ENCODE measurements at regions not wholly inside any gene's neighbourhood (a gene's known extent, or its start where the extent isn't known, plus 50 kb on each side); places are given as distances from the start of the nearest gene placed in this dataset.

DNA sequence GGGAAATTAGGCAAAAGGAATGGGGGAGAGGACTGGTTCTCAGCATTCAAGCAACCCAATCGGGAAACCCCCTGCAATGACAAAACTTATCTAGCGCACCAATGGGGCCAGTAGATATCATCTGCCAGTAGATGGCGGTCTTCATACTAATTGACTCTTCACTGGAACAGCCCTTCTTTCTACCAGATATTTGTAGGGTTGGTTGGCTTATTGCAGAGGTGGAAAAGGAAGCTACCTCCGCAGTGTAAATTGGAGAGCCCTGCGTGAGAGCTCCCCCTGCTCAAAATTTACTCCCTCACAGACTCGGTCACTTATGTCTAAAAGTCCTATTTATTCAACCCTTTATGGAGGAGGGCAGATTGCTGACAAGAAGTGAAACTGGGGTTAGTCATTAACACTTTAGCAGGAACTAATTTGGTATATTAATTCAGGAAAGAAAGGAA, 166.1 kb upstream of the CCND2 start:
- no peaks in the 10 kb centered on the region for H3K36me3 ChIP-seq (ENCODE audit: control insufficient read depth, insufficient read depth, low read length)
- no CpG with 5 or more reads among the region's 6 CpGs for WGBS (ENCODE audit: insufficient coverage, low lambda C conversion rate)
- H3K4me3 ChIP-seq (ENCODE audit: low read length), result no peak overlapping the region
- no peaks in the 10 kb centered on the region for H3K27me3 ChIP-seq (ENCODE audit: control insufficient read depth, insufficient read depth, low read length)
- DNase-seq, result peak; percentile 57 to 74
- no peaks in the 10 kb centered on the region for H3K9me3 ChIP-seq (ENCODE audit: control insufficient read depth, low read depth, low read length)
- no peaks in the 10 kb centered on the region for H3K4me1 ChIP-seq (ENCODE audit: control insufficient read depth, insufficient read depth, low read length)
- H3K27ac ChIP-seq (ENCODE audit: low read length), result no peak overlapping the region

DNA sequence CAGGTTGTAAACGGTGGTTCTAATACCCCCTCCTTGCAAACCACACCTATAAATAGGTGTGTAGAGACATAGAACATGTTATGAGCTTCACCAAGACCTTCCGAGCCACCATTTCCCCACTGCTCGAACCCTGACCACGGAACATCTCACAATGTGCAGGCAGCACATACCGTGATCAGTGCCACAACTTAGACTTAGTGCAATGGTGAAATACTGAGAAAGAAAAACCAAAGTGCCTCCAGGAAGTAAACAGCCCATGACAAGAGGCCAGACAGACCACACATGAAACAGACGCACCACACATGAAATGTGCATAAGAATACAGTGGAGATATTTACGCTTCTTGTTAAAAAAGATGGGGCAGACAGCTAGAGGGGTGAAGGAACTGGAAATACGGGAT, 166.9 kb upstream of the CCND2 start:
- WGBS (ENCODE audit: insufficient coverage, low lambda C conversion rate), result 80% methylated on average over 2 of the region's 8 CpGs
- H3K4me3 ChIP-seq (ENCODE audit: low read length), result no peak overlapping the region
- DNase-seq, result no peak
- no peak overlapping the region for H3K27ac ChIP-seq (ENCODE audit: low read length)
- no peaks in the 10 kb centered on the region for H3K36me3 ChIP-seq (ENCODE audit: control insufficient read depth, insufficient read depth, low read length)
- H3K9me3 ChIP-seq (ENCODE audit: control insufficient read depth, low read depth, low read length), result no peaks in the 10 kb centered on the region
- H3K27me3 ChIP-seq (ENCODE audit: control insufficient read depth, insufficient read depth, low read length), result no peaks in the 10 kb centered on the region
- no peaks in the 10 kb centered on the region for H3K4me1 ChIP-seq (ENCODE audit: control insufficient read depth, insufficient read depth, low read length)

DNA sequence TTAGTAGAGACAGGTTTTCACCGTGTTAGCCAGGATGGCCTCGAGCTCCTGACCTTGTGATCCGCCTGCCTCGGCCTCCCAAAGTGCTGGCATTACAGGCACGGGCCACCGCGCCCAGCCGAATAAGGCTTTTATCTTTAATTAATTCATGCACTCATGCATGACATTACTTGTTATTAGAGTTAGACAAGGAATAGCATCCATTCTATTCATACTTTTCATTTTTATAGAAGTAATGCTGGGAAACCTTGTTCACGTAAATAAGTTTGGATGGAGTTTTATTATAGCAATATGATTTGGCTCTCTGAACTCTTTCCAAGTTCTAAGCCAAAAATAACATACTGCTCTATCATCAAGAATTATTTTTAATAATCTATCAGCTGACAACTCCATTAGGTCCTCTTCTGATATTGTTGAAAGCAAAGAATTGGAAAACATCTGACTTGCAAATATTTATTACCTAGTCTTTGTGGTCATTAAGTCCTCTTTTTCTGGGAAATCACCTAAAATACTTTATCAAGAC, 168.8 kb upstream of the CCND2 start:
- Histone ChIP-seq H3K27me3 (ENCODE audit: control insufficient read depth, insufficient read depth, low read length) (no peaks in the 10 kb centered on the region), H3K27ac (ENCODE audit: low read length) (no peak overlapping the region), H3K9me3 (ENCODE audit: control insufficient read depth, low read depth, low read length) (no peaks in the 10 kb centered on the region), H3K36me3 (ENCODE audit: control insufficient read depth, insufficient read depth, low read length) (no peaks in the 10 kb centered on the region), H3K4me3 (ENCODE audit: low read length) (no peak overlapping the region), H3K4me1 (ENCODE audit: control insufficient read depth, insufficient read depth, low read length) (no peaks in the 10 kb centered on the region)
- 100% methylated on average over 1 of the region's 9 CpGs for WGBS (ENCODE audit: insufficient coverage, low lambda C conversion rate)
- DNase-seq, result no peak

DNA sequence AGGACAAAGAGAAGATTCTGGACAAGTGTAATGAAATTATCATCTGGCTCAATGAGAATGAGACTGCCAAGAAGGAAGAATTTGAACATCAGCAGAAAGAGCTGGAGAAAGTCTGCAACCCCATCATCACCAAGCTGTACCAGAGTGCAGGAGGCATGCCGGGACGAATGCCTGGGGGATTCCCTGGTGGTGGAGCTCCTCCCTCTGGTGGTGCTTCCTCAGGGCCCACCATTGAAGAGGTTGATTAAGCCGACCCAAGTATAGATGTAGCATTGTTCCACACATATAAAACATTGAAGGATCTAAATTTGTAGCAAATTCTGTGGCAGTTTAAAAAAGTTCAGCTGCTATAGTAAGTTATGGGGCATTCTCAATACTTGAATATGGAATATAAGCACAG, 174.3 kb upstream of the CCND2 start:
- no peaks in the 10 kb centered on the region for H3K36me3 ChIP-seq (ENCODE audit: control insufficient read depth, insufficient read depth, low read length)
- no peaks in the 10 kb centered on the region for H3K27me3 ChIP-seq (ENCODE audit: control insufficient read depth, insufficient read depth, low read length)
- H3K4me1 ChIP-seq (ENCODE audit: control insufficient read depth, insufficient read depth, low read length), result no peaks in the 10 kb centered on the region
- no peak for DNase-seq
- no peak overlapping the region for H3K4me3 ChIP-seq (ENCODE audit: low read length)
- no peak overlapping the region for H3K27ac ChIP-seq (ENCODE audit: low read length)
- WGBS (ENCODE audit: insufficient coverage, low lambda C conversion rate), result no CpG with 5 or more reads among the region's 3 CpGs
- no peaks in the 10 kb centered on the region for H3K9me3 ChIP-seq (ENCODE audit: control insufficient read depth, low read depth, low read length)

DNA sequence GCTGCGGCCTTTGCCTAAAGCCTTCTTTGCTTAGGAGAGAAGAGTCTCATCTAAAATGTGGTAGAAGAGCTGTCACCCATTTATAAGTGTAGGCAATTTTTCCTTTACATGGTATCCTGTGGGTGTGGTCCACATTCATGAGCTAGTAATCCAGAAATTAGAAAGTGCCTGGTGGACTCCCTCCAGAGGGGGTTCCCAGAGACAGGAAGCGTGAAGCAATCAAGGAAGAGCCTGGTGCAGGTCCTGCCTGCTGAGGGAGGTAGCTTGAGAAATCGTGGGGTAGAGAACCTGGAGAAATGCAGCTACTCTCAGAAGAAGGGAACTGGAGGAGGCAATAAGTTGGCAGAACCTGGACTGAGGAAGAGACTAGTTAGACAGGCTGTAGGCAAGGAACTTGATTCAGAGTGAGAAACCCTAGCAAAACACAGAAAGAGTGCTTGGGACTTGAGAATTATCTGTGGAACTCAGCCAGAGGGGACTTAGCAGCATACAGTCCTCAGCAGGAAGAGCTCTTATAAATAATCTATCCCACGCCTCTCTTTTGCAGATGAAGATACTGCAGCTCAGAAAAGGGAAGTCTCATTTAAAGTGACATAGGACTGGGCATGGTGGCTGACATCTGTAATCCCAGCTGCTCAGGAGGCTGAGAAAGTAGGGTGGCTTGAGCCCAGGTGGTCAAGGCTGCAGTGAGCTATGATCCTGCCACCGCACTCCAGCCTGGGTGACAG, 182.4 kb upstream of the CCND2 start:
- H3K4me1 ChIP-seq (ENCODE audit: control insufficient read depth, insufficient read depth, low read length), result no peaks in the 10 kb centered on the region
- DNase-seq, result peak in 1 of 2 donors; percentile 22
- H3K27me3 ChIP-seq (ENCODE audit: control insufficient read depth, insufficient read depth, low read length), result no peaks in the 10 kb centered on the region
- no peaks in the 10 kb centered on the region for H3K36me3 ChIP-seq (ENCODE audit: control insufficient read depth, insufficient read depth, low read length)
- no CpG with 5 or more reads among the region's 5 CpGs for WGBS (ENCODE audit: insufficient coverage, low lambda C conversion rate)
- no peak overlapping the region for H3K27ac ChIP-seq (ENCODE audit: low read length)
- H3K4me3 ChIP-seq (ENCODE audit: low read length), result no peak overlapping the region
- no peaks in the 10 kb centered on the region for H3K9me3 ChIP-seq (ENCODE audit: control insufficient read depth, low read depth, low read length)

DNA sequence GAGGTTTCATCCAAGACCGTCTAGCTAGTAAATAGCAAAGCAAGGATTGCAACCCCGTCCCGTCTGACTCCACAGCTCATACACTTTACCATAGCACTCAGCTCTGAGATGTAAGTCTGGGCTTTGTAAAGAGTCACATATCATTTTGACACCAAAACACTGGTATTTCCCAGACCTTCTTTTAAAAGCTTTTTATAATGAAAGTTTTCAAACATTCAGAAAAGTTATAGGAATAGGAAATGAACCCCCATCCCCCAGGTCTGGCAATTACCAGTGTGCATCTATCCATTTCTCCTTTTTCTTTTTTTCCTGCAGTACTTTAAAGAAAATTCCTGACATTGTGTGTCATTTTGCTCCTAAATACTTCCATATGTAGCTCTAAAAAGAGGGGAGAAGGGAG, 183.6 kb upstream of the CCND2 start:
- DNase-seq, result no peak
- H3K4me3 ChIP-seq (ENCODE audit: low read length), result no peak overlapping the region
- peak overlapping the region; percentile 17 for H3K27ac ChIP-seq (ENCODE audit: low read length)
- no peaks in the 10 kb centered on the region for H3K27me3 ChIP-seq (ENCODE audit: control insufficient read depth, insufficient read depth, low read length)
- no peaks in the 10 kb centered on the region for H3K9me3 ChIP-seq (ENCODE audit: control insufficient read depth, low read depth, low read length)
- no peaks in the 10 kb centered on the region for H3K36me3 ChIP-seq (ENCODE audit: control insufficient read depth, insufficient read depth, low read length)
- WGBS (ENCODE audit: insufficient coverage, low lambda C conversion rate), result no CpG with 5 or more reads among the region's 3 CpGs
- H3K4me1 ChIP-seq (ENCODE audit: control insufficient read depth, insufficient read depth, low read length), result no peaks in the 10 kb centered on the region

DNA sequence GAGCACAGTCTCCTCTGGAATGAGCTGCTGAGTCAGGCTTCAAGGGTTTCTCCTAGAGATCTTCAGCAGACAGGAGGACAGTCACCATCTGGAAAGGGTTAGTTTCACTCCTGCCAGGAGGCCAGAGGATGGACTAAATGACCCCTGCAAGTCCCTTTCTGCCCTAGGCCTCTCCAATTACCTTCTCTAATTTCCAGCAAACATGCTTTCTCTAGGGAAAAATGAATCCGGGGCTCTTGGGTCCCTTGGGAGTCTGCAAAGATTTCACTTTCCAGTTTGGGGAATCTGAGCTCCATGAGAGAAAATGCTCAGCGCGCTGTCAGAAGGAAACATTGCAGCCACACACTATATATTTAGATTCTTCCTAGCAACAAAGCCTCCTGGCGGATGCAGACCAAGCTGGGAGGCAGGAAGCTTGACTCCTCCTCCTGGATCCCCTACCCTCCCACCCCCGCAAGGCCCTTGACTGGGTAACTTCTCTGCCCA, 184.4 kb upstream of the CCND2 start:
- H3K4me1 ChIP-seq (ENCODE audit: control insufficient read depth, insufficient read depth, low read length), result no peaks in the 10 kb centered on the region
- no peaks in the 10 kb centered on the region for H3K36me3 ChIP-seq (ENCODE audit: control insufficient read depth, insufficient read depth, low read length)
- H3K9me3 ChIP-seq (ENCODE audit: control insufficient read depth, low read depth, low read length), result no peaks in the 10 kb centered on the region
- peak in 1 of 2 donors; percentile 24 for DNase-seq
- no peaks in the 10 kb centered on the region for H3K27me3 ChIP-seq (ENCODE audit: control insufficient read depth, insufficient read depth, low read length)
- no peak overlapping the region for H3K4me3 ChIP-seq (ENCODE audit: low read length)
- no CpG with 5 or more reads among the region's 5 CpGs for WGBS (ENCODE audit: insufficient coverage, low lambda C conversion rate)
- H3K27ac ChIP-seq (ENCODE audit: low read length), result peak overlapping the region; percentile 58

DNA sequence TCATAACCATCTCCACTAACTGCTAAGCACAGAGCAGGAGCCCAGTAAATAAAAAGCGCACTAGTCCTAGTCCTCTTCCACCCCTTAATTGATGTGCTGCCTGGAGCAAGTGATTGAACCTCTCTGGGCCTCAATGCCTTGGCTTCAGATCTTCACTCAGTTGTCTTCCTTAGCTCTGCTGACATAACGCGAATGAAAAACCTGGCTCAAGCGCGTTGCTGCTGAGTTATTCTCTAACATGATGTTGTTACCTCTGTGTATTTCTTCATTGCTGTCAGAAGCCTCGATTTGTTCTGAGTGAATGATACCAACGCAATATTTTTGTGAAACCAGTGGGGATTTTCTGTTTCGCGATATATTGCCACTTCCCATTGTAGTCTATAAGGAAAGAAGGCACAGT, 185.1 kb upstream of the CCND2 start:
- peak overlapping the region; percentile 58 for H3K27ac ChIP-seq (ENCODE audit: low read length)
- no peaks in the 10 kb centered on the region for H3K9me3 ChIP-seq (ENCODE audit: control insufficient read depth, low read depth, low read length)
- no peaks in the 10 kb centered on the region for H3K36me3 ChIP-seq (ENCODE audit: control insufficient read depth, insufficient read depth, low read length)
- WGBS (ENCODE audit: insufficient coverage, low lambda C conversion rate), result 97% methylated on average over 8 of the region's 9 CpGs
- DNase-seq, result no peak
- no peak overlapping the region for H3K4me3 ChIP-seq (ENCODE audit: low read length)
- no peaks in the 10 kb centered on the region for H3K27me3 ChIP-seq (ENCODE audit: control insufficient read depth, insufficient read depth, low read length)
- no peaks in the 10 kb centered on the region for H3K4me1 ChIP-seq (ENCODE audit: control insufficient read depth, insufficient read depth, low read length)

DNA sequence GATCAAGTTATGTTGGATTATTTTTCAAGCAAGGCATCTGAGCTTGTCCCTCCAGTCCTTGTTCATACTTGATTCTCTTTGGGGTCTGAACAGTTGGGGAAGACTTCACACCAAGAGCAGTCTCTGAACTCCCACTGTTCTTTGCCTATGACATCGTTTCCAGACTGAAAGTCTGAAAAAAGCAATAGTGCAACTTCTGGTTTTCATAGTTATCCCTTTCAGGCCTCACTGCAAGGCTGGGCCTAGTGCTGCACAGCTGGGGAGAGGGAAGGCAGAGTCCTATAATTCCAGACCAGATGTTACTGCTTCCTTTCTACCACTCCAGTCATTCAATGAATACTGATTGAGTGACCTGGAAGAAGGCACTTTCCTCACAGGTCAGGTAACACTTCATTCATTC, 187.1 kb upstream of the CCND2 start:
- no CpG with 5 or more reads among the region's 1 CpG for WGBS (ENCODE audit: insufficient coverage, low lambda C conversion rate)
- no peaks in the 10 kb centered on the region for H3K27me3 ChIP-seq (ENCODE audit: control insufficient read depth, insufficient read depth, low read length)
- H3K4me3 ChIP-seq (ENCODE audit: low read length), result no peak overlapping the region
- no peaks in the 10 kb centered on the region for H3K36me3 ChIP-seq (ENCODE audit: control insufficient read depth, insufficient read depth, low read length)
- H3K27ac ChIP-seq (ENCODE audit: low read length), result no peak overlapping the region
- H3K9me3 ChIP-seq (ENCODE audit: control insufficient read depth, low read depth, low read length), result no peaks in the 10 kb centered on the region
- DNase-seq, result no peak
- no peaks in the 10 kb centered on the region for H3K4me1 ChIP-seq (ENCODE audit: control insufficient read depth, insufficient read depth, low read length)

DNA sequence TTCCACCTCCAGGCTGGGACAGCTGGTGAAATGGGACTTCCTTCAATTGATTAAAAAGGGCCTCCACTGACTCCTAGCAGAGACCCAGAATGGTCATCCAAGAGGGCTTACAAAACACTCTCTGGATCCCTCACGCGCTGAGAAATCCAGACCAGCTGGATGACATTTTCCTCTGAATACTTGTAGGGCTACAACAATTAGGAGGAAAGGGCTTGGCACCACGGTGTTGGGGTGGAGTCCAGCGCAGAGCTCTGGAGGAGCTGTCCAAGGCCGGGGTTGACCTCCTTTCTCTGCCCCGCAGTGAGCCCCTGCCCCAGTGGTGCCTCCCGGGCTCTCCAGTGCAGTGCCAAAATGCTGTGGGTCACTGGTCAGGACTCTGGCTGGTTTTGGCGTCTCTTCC, 189.0 kb upstream of the CCND2 start:
- Histone ChIP-seq H3K4me1 (ENCODE audit: control insufficient read depth, insufficient read depth, low read length) (no peaks in the 10 kb centered on the region), H3K9me3 (ENCODE audit: control insufficient read depth, low read depth, low read length) (no peaks in the 10 kb centered on the region), H3K27me3 (ENCODE audit: control insufficient read depth, insufficient read depth, low read length) (no peaks in the 10 kb centered on the region), H3K4me3 (ENCODE audit: low read length) (no peak overlapping the region), H3K27ac (ENCODE audit: low read length) (no peak overlapping the region), H3K36me3 (ENCODE audit: control insufficient read depth, insufficient read depth, low read length) (no peaks in the 10 kb centered on the region)
- no CpG with 5 or more reads among the region's 8 CpGs for WGBS (ENCODE audit: insufficient coverage, low lambda C conversion rate)
- no peak for DNase-seq
